Psoas muscle (tissue), 7 donors: ENCODE measurements at regions not wholly inside any gene's neighbourhood (a gene's known extent, or its start where the extent isn't known, plus 50 kb on each side); places are given as distances from the start of the nearest gene placed in this dataset.

Source experiments
- ATAC-seq, 4 donors: fragments of 200-7000 bp; cut with Tn5 transposase; one replicate each; pipeline ENCODE4 v1.9.1; 2020; ENCODE audit warnings: moderate library complexity in 3 of 4, mild to moderate bottlenecking in 2 of 4
- DNase-seq, 2 donors: peaks; one replicate each; pipeline ENCODE4 v3.0.0-alpha.2; 2020
- H3K27ac ChIP-seq: fragments of 200-600 bp; one replicate; pipeline ENCODE4 v1.8.0; 2022
- H3K27me3 ChIP-seq, 3 donors: fragments of 200-600 bp in 1 of 3; one replicate each; pipeline versions ENCODE4 v1.6.1 to v1.8.0; 2013 to 2022; ENCODE audit warnings: low read length in 2 of 3, mild to moderate bottlenecking in 2 of 3, moderate library complexity in 1 of 3; ENCODE audit not compliant: insufficient read depth in 3 of 3
- H3K36me3 ChIP-seq, 2 donors: fragments of 200-600 bp in 1 of 2; one replicate each; pipeline versions ENCODE4 v1.6.1 to v1.8.0; 2013 to 2022; ENCODE audit warnings: low read depth in 1 of 2, mild to moderate bottlenecking in 1 of 2, moderate library complexity in 1 of 2; ENCODE audit not compliant: insufficient read depth in 1 of 2
- H3K4me1 ChIP-seq: fragments of 200-600 bp; one replicate; pipeline ENCODE4 v1.8.0; 2022
- H3K4me3 ChIP-seq: fragments of 200-600 bp; one replicate; pipeline ENCODE4 v1.8.0; 2022; ENCODE audit warnings: mild to moderate bottlenecking
- H3K9me3 ChIP-seq: fragments of 200-600 bp; one replicate; pipeline ENCODE4 v1.8.0; 2022
- CTCF ChIP-seq: fragments of 200-600 bp; IDR thresholded peaks from one replicate; pipeline ENCODE4 v1.8.0; 2022; ENCODE audit warnings: antibody characterized with exemption
- WGBS, 3 donors: extraction: QIAGEN DNeasy Blood & Tissue Kit; methylation state at CpG; one replicate each; pipeline versions ENCODE4 v1.1.6 to v1.1.7; 2013; 5-methylcytosine and 5-hydroxymethylcytosine counted together
- intact Hi-C, 2 donors: fragments of 100-400 bp; cut with DNase I; formaldehyde crosslinking; loops; one replicate each; pipeline versions ENCODE4 v1.11.0 to v1.14.2; 2022
- donor health status: healthy with polysubstance abuse.
- donor health status: DM: no; HTN: no; CAD: no; lungs with moderate emphysema.
- donor health status: Bipolar disorder and iron deficiency.
- donor health status: healthy.
- donor health status: DM: yes; HTN: yes; CAD: no.
- donor health status: DM: no; HTN: no; CAD: no.
- donor health status: DM: yes; HTN: yes; CAD: no.

DNA sequence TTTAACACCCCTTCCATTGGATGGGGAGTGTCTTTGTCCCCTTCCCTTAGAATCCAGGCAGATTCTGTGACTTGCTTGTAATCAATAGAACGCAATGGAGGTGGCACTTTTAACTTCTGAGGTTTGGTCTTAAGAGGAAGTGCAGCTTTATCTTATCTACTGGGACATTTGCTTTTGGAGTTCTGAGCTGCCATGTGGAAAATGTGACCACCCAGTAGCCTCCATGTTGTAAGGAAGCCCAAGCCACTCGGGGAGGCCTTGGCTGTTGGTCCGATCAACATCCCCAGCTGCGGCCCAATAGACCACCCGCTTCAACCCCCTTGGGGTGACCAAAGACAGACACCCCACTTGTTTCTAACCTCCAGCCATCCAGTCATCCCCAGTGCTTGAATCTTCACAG lies 86.3 kb upstream of the FAM171A1 start:
- no peak for TF ChIP-seq CTCF
- intact Hi-C loops: no loop called here
- Histone ChIP-seq H3K27ac (no peak overlapping the region), H3K4me1 (no peaks in the 10 kb centered on the region), H3K9me3 (no peaks in the 10 kb centered on the region), H3K36me3 (no peaks in the 10 kb centered on the region), H3K27me3 (no peaks in the 10 kb centered on the region), H3K4me3 (no peak overlapping the region)
- no peak for ATAC-seq
- DNase-seq: no peak
- 96 to 97% (median 97%) methylated on average over 5 of the region's 5 CpGs for WGBS, 3 donors

DNA sequence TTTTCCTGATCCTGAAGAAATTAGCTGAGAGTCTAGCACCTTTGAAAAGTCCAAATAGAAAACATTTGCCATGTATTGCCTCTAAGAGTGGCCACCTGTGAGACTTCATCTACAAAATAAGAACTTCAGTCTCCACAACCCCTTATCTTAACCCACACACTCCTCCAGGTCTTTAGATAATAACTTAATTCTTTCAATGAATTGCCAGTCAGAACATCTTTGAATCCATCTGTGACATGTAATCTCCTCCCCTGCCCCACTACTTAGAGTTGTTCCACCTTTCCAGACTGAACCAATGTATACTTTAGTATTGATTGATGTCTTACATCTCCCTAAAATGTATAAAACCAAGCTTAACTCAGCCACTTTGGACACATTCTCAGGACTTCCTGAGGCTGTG lies 84.4 kb upstream of the FAM171A1 start:
- no peaks in the 10 kb centered on the region for H3K9me3 ChIP-seq
- H3K27ac ChIP-seq: no peak overlapping the region
- ATAC-seq (no peak), DNase-seq (no peak)
- TF ChIP-seq CTCF: no peak
- no peaks in the 10 kb centered on the region for H3K27me3 ChIP-seq
- no peaks in the 10 kb centered on the region for H3K4me1 ChIP-seq
- H3K36me3 ChIP-seq: no peaks in the 10 kb centered on the region
- H3K4me3 ChIP-seq: no peak overlapping the region
- intact Hi-C loops: no loop called here

GRCh38 chr10:15453926-15454325 lies 82.8 kb upstream of the FAM171A1 start:
- no peak for ATAC-seq

DNA sequence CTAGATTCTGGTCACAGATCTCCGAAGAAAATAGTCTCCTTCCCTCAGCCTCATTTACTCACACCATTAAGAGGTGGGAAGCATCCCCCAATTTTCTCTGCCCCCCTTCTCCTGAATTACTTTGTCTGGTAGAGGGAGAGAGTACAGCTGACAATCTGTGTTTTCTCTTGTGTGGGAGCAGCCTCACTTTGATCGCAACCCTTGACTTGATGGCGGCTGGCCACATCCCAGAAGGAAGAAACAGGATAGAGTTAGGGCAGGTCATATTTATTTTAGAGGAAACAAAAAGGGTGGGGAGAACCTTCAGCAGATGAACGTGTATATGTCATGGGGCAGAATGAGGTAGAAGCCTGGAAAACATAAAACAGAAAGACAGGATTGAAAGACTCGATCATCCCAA lies 82.4 kb upstream of the FAM171A1 start:
- Histone ChIP-seq H3K4me3 (no peak overlapping the region), H3K36me3 (no peaks in the 10 kb centered on the region), H3K9me3 (no peaks in the 10 kb centered on the region), H3K27ac (no peak overlapping the region), H3K27me3 (no peaks in the 10 kb centered on the region), H3K4me1 (no peaks in the 10 kb centered on the region)
- ATAC-seq: no peak
- DNase-seq: no peak
- WGBS, 3 donors: 45 to 53% (median 51%) methylated on average over 5 of the region's 5 CpGs
- TF ChIP-seq CTCF: no peak
- intact Hi-C loops: no loop called here

More at GRCh38 chr10:15453926-15454325, 82.8 kb upstream of the FAM171A1 start:
- H3K36me3 ChIP-seq: no peaks in the 10 kb centered on the region
- H3K27ac ChIP-seq: no peak overlapping the region
- intact Hi-C loops: no loop called here
- no peak for DNase-seq
- 53 to 57% (median 56%) methylated on average over 3 of the region's 3 CpGs for WGBS, 3 donors
- no peak for TF ChIP-seq CTCF
- H3K4me1 ChIP-seq: no peaks in the 10 kb centered on the region
- no peak overlapping the region for H3K4me3 ChIP-seq
- H3K27me3 ChIP-seq: no peaks in the 10 kb centered on the region
- H3K9me3 ChIP-seq: no peaks in the 10 kb centered on the region

- no peaks in the 10 kb centered on the region for H3K27me3 ChIP-seq
- no peak overlapping the region for H3K4me3 ChIP-seq
- H3K36me3 ChIP-seq: no peaks in the 10 kb centered on the region
- WGBS, 3 donors: 82 to 89% (median 82%) methylated on average over 5 of the region's 5 CpGs
- TF ChIP-seq CTCF: no peak
- H3K9me3 ChIP-seq: no peaks in the 10 kb centered on the region
- no peaks in the 10 kb centered on the region for H3K4me1 ChIP-seq
- DNase-seq (no peak), ATAC-seq (no peak)
- intact Hi-C loops: no loop called here
- no peak overlapping the region for H3K27ac ChIP-seq
Measured at GRCh38 chr10:15452545-15452944, 81.5 kb upstream of the FAM171A1 start.
